ENCODE measurements at regions not wholly inside any gene's neighbourhood (a gene's known extent, or its start where the extent isn't known, plus 50 kb on each side); places are given as distances from the start of the nearest gene placed in this dataset.

GRCh38 chr20:52054123-52054522 lies 137.5 kb downstream of the ZFP64 start:
- TF ChIP-seq EZH2phosphoT487 (IDR thresholded peaks at IDR 0.05; ENCODE audit: borderline replicate concordance, low read depth, low read length), result no peak
- TF ChIP-seq, protein P1, sequence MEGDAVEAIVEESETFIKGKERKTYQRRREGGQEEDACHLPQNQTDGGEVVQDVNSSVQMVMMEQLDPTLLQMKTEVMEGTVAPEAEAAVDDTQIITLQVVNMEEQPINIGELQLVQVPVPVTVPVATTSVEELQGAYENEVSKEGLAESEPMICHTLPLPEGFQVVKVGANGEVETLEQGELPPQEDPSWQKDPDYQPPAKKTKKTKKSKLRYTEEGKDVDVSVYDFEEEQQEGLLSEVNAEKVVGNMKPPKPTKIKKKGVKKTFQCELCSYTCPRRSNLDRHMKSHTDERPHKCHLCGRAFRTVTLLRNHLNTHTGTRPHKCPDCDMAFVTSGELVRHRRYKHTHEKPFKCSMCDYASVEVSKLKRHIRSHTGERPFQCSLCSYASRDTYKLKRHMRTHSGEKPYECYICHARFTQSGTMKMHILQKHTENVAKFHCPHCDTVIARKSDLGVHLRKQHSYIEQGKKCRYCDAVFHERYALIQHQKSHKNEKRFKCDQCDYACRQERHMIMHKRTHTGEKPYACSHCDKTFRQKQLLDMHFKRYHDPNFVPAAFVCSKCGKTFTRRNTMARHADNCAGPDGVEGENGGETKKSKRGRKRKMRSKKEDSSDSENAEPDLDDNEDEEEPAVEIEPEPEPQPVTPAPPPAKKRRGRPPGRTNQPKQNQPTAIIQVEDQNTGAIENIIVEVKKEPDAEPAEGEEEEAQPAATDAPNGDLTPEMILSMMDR (conservative IDR thresholded peaks at IDR 0.05; ENCODE audit: low read length), result no peak
